Activated B cell treated with CpG ODN at 0.5 μM for 24 hours (primary cell): ENCODE measurements at regions not wholly inside any gene's neighbourhood (a gene's known extent, or its start where the extent isn't known, plus 50 kb on each side); places are given as distances from the start of the nearest gene placed in this dataset.
A peak's percentile ranks its signal among the peaks of the same experiment; 100 is the strongest.
"Not testable (repeated sequence)": the region's sequence is repeated elsewhere in the genome, so short reads cannot be mapped to it uniquely, and the experiment has no call there.

Source experiments
- ATAC-seq: fragments of 200-7000 bp; cut with Tn5 transposase; one replicate; pipeline ENCODE4 v1.10.0; 2021; ENCODE audit warnings: low read depth, mild to moderate bottlenecking, moderate library complexity
- CTCF ChIA-PET: fragments of 350-600 bp; sonication (Branson Sonifier 250); formaldehyde crosslinking; loops from one replicate; lab custom pipeline; 2021; ENCODE audit warnings: antibody characterized with exemption; lab: Charles Lee
- POLR2A ChIA-PET: fragments of 350-600 bp; sonication (Branson Sonifier 250); formaldehyde crosslinking; loops from one replicate; lab custom pipeline; 2021; ENCODE audit warnings: antibody characterized with exemption; lab: Charles Lee
- DNase-seq: peaks from one replicate; pipeline ENCODE4 v3.0.0; 2022
- H3K27ac Mint-ChIP-seq: one replicate; pipeline ENCODE4 v1.8.0; 2020; ENCODE audit warnings: mixed read lengths
- H3K27me3 Mint-ChIP-seq: one replicate; pipeline ENCODE4 v1.8.0; 2021; ENCODE audit warnings: mixed read lengths
- H3K36me3 Mint-ChIP-seq: one replicate; pipeline ENCODE4 v1.8.0; 2021; ENCODE audit warnings: low read depth, mixed read lengths
- H3K4me1 Mint-ChIP-seq: one replicate; pipeline ENCODE4 v1.8.0; 2021; ENCODE audit warnings: mixed read lengths
- H3K4me3 Mint-ChIP-seq: one replicate; pipeline ENCODE4 v1.8.0; 2020; ENCODE audit warnings: mild to moderate bottlenecking, mixed read lengths
- H3K9me3 Mint-ChIP-seq: one replicate; pipeline ENCODE4 v1.8.0; 2020; ENCODE audit warnings: mixed read lengths
- CTCF ChIP-seq: fragments of 200-600 bp; IDR thresholded peaks from one replicate; pipeline ENCODE4 v1.8.0; 2022; ENCODE audit warnings: antibody characterized with exemption, mild to moderate bottlenecking
- intact Hi-C: fragments of 100-400 bp; cut with micrococcal nuclease; formaldehyde crosslinking; loops from one replicate; pipeline ENCODE4 v1.15.1; 2024

- Mint-ChIP-seq H3K36me3 (no peaks in the 10 kb centered on the region), H3K9me3 (peaks cover 8% of the 10 kb centered on the region), H3K4me3 (no peak overlapping the region), H3K27ac (no peak overlapping the region), H3K4me1 (no peaks in the 10 kb centered on the region), H3K27me3 (no peaks in the 10 kb centered on the region)
- ATAC-seq (no peak), DNase-seq (no peak)
- intact Hi-C loops, result no loop called here
- ChIA-PET CTCF (no interaction called here), POLR2A (no interaction called here)
- TF ChIP-seq CTCF, result no peak
These were observed 50.5 kb upstream of the OTOS start for GRCh38 chr2:240191001-240191400.

GRCh38 chr2:240192661-240193060, 52.2 kb upstream of the OTOS start:
- ATAC-seq (no peak), DNase-seq (no peak)
- no peak for TF ChIP-seq CTCF
- Mint-ChIP-seq H3K4me3 (no peak overlapping the region), H3K4me1 (no peaks in the 10 kb centered on the region), H3K36me3 (no peaks in the 10 kb centered on the region), H3K9me3 (peaks cover 7% of the 10 kb centered on the region), H3K27ac (no peak overlapping the region), H3K27me3 (peaks cover 4% of the 10 kb centered on the region)
- ChIA-PET POLR2A (no interaction called here), CTCF (no interaction called here)
- intact Hi-C loops, result no loop called here

- ATAC-seq, H3K36me3 Mint-ChIP-seq, intact Hi-C loops, H3K4me1 Mint-ChIP-seq, H3K4me3 Mint-ChIP-seq, H3K27ac Mint-ChIP-seq, H3K9me3 Mint-ChIP-seq, CTCF ChIA-PET, POLR2A ChIA-PET, DNase-seq, H3K27me3 Mint-ChIP-seq: not testable (repeated sequence)
These were observed 53.9 kb upstream of the OTOS start for GRCh38 chr2:240194341-240194762.

DNA sequence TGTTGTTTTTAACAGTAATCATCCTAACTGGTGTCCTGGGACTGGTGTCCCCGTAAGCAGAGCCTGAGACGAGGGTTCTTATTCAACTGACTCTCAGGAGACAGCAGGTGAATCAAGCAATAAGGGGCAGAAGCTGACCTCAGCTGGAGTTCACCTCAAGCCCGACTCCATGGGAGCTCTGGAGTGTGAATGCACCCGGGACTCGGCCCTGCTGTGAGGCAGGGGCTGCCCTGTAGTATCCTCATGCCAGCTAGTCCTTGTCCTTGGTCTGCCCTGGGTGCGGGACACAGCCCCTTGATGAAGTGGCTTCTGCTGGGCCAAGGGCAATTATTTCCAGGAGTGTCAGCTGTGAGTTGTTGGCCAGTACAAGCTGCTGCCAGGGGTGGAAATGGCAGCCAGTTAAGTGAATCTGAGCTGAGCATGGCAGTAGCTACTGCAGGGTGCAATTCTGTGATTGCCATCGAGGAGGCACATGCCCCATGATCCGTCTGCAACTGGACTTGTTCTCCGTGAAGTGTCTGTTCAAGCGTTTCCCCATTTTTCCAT, 54.9 kb upstream of the OTOS start:
- Mint-ChIP-seq H3K4me3 (no peak overlapping the region), H3K36me3 (no peaks in the 10 kb centered on the region), H3K9me3 (no peaks in the 10 kb centered on the region), H3K27me3 (peaks cover 4% of the 10 kb centered on the region), H3K27ac (no peak overlapping the region), H3K4me1 (no peaks in the 10 kb centered on the region)
- DNase-seq (no peak), ATAC-seq (no peak)
- intact Hi-C loops, result no loop called here
- ChIA-PET CTCF (no interaction called here), POLR2A (no interaction called here)
- no peak for TF ChIP-seq CTCF

DNA sequence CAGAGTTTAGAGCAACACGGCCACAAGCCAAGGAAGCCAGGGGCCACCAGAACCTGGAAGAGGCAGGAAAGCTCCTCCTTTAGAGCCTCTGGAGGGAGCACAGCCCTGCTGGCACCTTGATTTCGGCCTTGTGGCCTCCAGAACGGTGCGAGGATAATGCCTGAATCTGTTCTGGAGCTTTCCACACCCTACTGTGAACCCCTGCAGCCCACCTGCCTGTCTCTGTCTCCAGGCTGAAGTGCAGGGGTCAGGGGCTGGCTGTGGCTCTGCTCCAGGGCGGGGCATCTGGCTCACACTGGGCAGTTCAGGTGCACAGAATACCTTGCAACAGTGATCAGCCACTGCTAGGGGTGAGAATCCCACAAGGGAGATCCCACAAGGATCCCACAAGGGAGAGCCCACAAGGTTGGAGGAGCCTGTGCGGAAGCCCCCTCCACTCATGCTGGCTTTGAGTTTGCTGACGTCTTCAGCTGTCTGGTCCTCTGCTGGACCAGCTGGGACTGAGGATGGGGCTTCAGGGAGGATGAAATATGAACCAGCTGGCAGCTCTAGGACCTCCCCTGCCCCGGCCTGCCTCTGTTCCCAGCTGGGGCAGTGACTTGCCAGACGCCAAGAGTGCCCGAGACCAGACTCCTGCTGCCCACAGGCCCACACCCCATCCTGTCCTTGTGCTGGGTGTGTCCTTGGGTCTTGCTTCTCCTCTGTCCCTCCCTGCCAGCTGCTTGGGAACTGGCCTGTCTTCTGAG, 56.4 kb upstream of the OTOS start:
- H3K27ac Mint-ChIP-seq, result no peak overlapping the region
- intact Hi-C loops, result no loop called here
- DNase-seq, result peak; percentile 7
- H3K4me3 Mint-ChIP-seq, result no peak overlapping the region
- H3K9me3 Mint-ChIP-seq, result no peaks in the 10 kb centered on the region
- no peaks in the 10 kb centered on the region for H3K4me1 Mint-ChIP-seq
- H3K27me3 Mint-ChIP-seq, result peaks cover 5% of the 10 kb centered on the region
- CTCF ChIA-PET, result no interaction called here
- no peak for ATAC-seq
- no peak for TF ChIP-seq CTCF
- POLR2A ChIA-PET, result no interaction called here
- H3K36me3 Mint-ChIP-seq, result no peaks in the 10 kb centered on the region
